HepG2 (cell line): ENCODE measurements at regions not wholly inside any gene's neighbourhood (a gene's known extent, or its start where the extent isn't known, plus 50 kb on each side); places are given as distances from the start of the nearest gene placed in this dataset.

Experiments used
- ATAC-seq: fragments of 200-7000 bp; cut with Tn5 transposase; 3 replicates; pipeline ENCODE4 v1.9.1; 2020; ENCODE audit warnings: mild to moderate bottlenecking, moderate library complexity
- BruUV-seq: library from RNA; stranded (reverse); fragments of 400-500 nt; replicated peaks from 2 replicates; lab custom pipeline; 2021; lab: Mats Ljungman, UMichigan
- CTCF ChIA-PET: fragments of 300-600 bp; formaldehyde crosslinking; extraction: SDS; loops from one replicate; lab custom pipeline; 2021; ENCODE audit warnings: low total read pairs, inconsistent platforms, low intra/inter-chr PET ratio; lab: Yijun Ruan, JAX
- POLR2A ChIA-PET: fragments of 350-600 bp; sonication (Branson Sonifier 250); formaldehyde crosslinking; loops from one replicate; lab custom pipeline; 2020; ENCODE audit warnings: antibody characterized with exemption, inconsistent platforms; lab: Yijun Ruan, JAX
- DNase-seq: peaks from one replicate; pipeline ENCODE4 v3.0.0-alpha.2; 2015; ENCODE audit warnings: low spot score
- FAIRE-seq: peaks from 3 replicates; lab custom pipeline; 2011; peaks lifted over from hg19 to GRCh38; lab: Jason Lieb, UNC
- H2AFZ ChIP-seq: one replicate; pipeline ENCODE4 v1.6.1; 2011; ENCODE audit warnings: low read length, inconsistent platforms
- H3K27ac ChIP-seq: fragments of 300-600 bp; 3 replicates; pipeline ENCODE4 v1.8.0; 2011; ENCODE audit warnings: mixed run types, mild to moderate bottlenecking, mixed read lengths, low read length, inconsistent platforms; ENCODE audit not compliant: insufficient read depth; ENCODE audit errors: extremely low read length
- H3K27me3 ChIP-seq, 2 experiments: fragments of 200-600 bp in 1 of 2; 2 replicates in 1 of 2; 3 replicates in 1 of 2; pipeline versions ENCODE4 v1.6.0 to v1.8.0; 2011; ENCODE audit warnings: low read length in 2 of 2, mild to moderate bottlenecking in 2 of 2, moderate library complexity in 2 of 2, inconsistent platforms in 1 of 2; ENCODE audit not compliant: insufficient read depth in 2 of 2, control insufficient read depth in 1 of 2
- H3K36me3 ChIP-seq, 2 experiments: fragments of 200-600 bp in 1 of 2; replicated peaks in 1 of 2; 2 replicates in 1 of 2; 3 replicates in 1 of 2; pipeline versions ENCODE4 v1.5.1 to v1.8.0; 2011; ENCODE audit warnings: low read length in 2 of 2, inconsistent platforms in 1 of 2; ENCODE audit not compliant: insufficient read depth in 2 of 2, control insufficient read depth in 1 of 2
- H3K4me1 ChIP-seq: 2 replicates; pipeline ENCODE4 v1.5.1; 2012; ENCODE audit warnings: low read length, inconsistent platforms; ENCODE audit not compliant: insufficient read depth
- H3K4me2 ChIP-seq: 2 replicates; pipeline ENCODE4 v1.6.0; 2011; ENCODE audit warnings: low read depth, low read length, inconsistent platforms
- H3K4me3 ChIP-seq, 3 experiments: fragments of 200-600 bp in 1 of 3; sonication (generic), shearing (Covaris generic) in 1 of 3; replicated peaks in 1 of 3; 2 replicates each; pipeline ENCODE4 v1.5.1; 2011 to 2016; ENCODE audit warnings: low read length in 3 of 3, inconsistent platforms in 2 of 3, low read depth in 2 of 3, mild to moderate bottlenecking in 2 of 3, control low read depth in 1 of 3, mixed read lengths in 1 of 3; ENCODE audit not compliant: insufficient read depth in 1 of 3
- H3K79me2 ChIP-seq: one replicate; pipeline ENCODE4 v1.6.1; 2011; ENCODE audit warnings: low read length, inconsistent platforms; ENCODE audit not compliant: insufficient read depth
- H3K9ac ChIP-seq: 2 replicates; pipeline ENCODE4 v1.6.0; 2011; ENCODE audit warnings: mild to moderate bottlenecking, low read depth, low read length, inconsistent platforms; ENCODE audit not compliant: insufficient read depth
- H3K9me3 ChIP-seq: 2 replicates; pipeline ENCODE4 v1.5.1; 2012; ENCODE audit warnings: mild to moderate bottlenecking, low read length
- H4K20me1 ChIP-seq: 2 replicates; pipeline ENCODE4 v1.6.0; 2011; ENCODE audit warnings: inconsistent platforms, mild to moderate bottlenecking, low read length, moderate library complexity; ENCODE audit not compliant: insufficient read depth
- MBNL3 ChIP-seq: fragments of 250-450 bp; sonication (Bioruptor Pico); conservative IDR thresholded peaks from 2 replicates; pipeline ENCODE4 v1.8.0; 2022; ENCODE audit warnings: mild to moderate bottlenecking, inconsistent platforms
- SAFB2 ChIP-seq: sonication (generic); formaldehyde crosslinking; IDR thresholded peaks from 2 replicates; pipeline ENCODE4 v1.5.1; 2020; ENCODE audit warnings: missing genetic modification reagents, low read depth, mild to moderate bottlenecking, borderline replicate concordance
- SRY ChIP-seq: sonication (generic); formaldehyde crosslinking; IDR thresholded peaks from 2 replicates; pipeline ENCODE4 v1.8.0; 2022; ENCODE audit warnings: mild to moderate bottlenecking, missing genetic modification reagents
- TCF12 ChIP-seq, 2 experiments: fragments of 450-650 bp in 1 of 2; sonication (generic) in 1 of 2; formaldehyde crosslinking in 1 of 2; IDR thresholded peaks; 2 replicates each; pipeline versions ENCODE4 v1.6.1 to v1.8.0; 2017 to 2022; ENCODE audit warnings: antibody characterized with exemption in 1 of 2, mild to moderate bottlenecking in 1 of 2, missing genetic modification reagents in 1 of 2, moderate library complexity in 1 of 2
- ZFP37 ChIP-seq: sonication (generic); formaldehyde crosslinking; IDR thresholded peaks from 2 replicates; pipeline ENCODE4 v1.4.0; 2020; ENCODE audit warnings: missing genetic modification reagents, borderline replicate concordance
- ZFY ChIP-seq: sonication (generic); formaldehyde crosslinking; IDR thresholded peaks from 2 replicates; pipeline ENCODE4 v1.4.0; 2020; ENCODE audit warnings: missing genetic modification reagents
- ZNF253 ChIP-seq: sonication (generic); formaldehyde crosslinking; IDR thresholded peaks from 2 replicates; pipeline ENCODE4 v1.8.0; 2022; ENCODE audit warnings: mild to moderate bottlenecking, missing genetic modification reagents, borderline replicate concordance
- ZNF263 ChIP-seq: sonication (generic); formaldehyde crosslinking; IDR thresholded peaks from 2 replicates; pipeline ENCODE4 v1.4.0; 2020; ENCODE audit warnings: missing genetic modification reagents
- ZNF264 ChIP-seq: sonication (generic); formaldehyde crosslinking; IDR thresholded peaks from 2 replicates; pipeline ENCODE4 v1.4.0; 2020; ENCODE audit warnings: missing genetic modification reagents
- WGBS: methylation state at CpG from one replicate; pipeline ENCODE4 v1.1.6; 2017; ENCODE audit warnings: low lambda C conversion rate; 5-methylcytosine and 5-hydroxymethylcytosine counted together
- in situ Hi-C: cut with HindIII; loops from 2 replicates; pipeline ENCODE4 v1.10.0; 2017; ENCODE audit warnings: low pct_unique_long_range_greater_than_20kb; ENCODE audit not compliant: extremely low pct_ligation_motif_present
- intact Hi-C: fragments of 100-400 bp; cut with micrococcal nuclease; formaldehyde crosslinking; loops from one replicate; pipeline ENCODE4 v1.10.0; 2022; ENCODE audit not compliant: unreplicated experiment
- TF ChIP-seq, protein P1 (sequence below): sonication (generic); formaldehyde crosslinking; IDR thresholded peaks from 2 replicates; pipeline ENCODE4 v1.4.0; 2020; ENCODE audit warnings: missing genetic modification reagents, borderline replicate concordance

DNA sequence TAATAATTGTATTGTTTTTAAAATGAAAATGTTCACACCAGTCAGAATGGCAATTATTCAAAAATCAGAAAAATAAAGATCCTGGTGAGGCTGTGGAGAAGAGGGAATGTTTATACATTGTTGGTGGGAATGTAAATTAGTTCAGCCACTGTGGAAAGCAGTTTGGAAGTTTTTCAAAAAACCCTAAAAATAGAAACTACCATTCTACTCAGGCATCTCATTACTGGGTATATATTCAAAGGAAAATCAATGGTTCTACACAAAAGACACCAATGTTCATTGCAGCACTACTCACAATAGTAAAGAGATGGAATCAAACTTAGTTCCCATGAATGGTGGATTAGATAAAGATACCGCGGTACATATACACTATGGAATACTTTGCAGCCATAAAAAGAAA, 461.5 kb upstream of the ADGRB3 start:
- H3K9ac ChIP-seq = no peak overlapping the region
- H3K9me3 ChIP-seq = no peaks in the 10 kb centered on the region
- FAIRE-seq (no peak), ATAC-seq (no peak), DNase-seq (no peak)
- H3K27me3 ChIP-seq = no peaks in the 10 kb centered on the region
- H3K4me3 ChIP-seq = no peak overlapping the region
- CTCF ChIA-PET = no interaction called here
- intact Hi-C loops (no loop called here), in situ Hi-C loops (no loop called here)
- H3K79me2 ChIP-seq = no peaks in the 10 kb centered on the region
- 0% methylated on average over 2 of the region's 2 CpGs for WGBS
- no peaks in the 10 kb centered on the region for H3K4me1 ChIP-seq
- H3K36me3 ChIP-seq = no peaks in the 10 kb centered on the region
- no peak for TF ChIP-seq ZFY (CRISPR knock-in tag)
- TF ChIP-seq ZNF253 (CRISPR knock-in tag) = no peak
- TF ChIP-seq, protein P1, sequence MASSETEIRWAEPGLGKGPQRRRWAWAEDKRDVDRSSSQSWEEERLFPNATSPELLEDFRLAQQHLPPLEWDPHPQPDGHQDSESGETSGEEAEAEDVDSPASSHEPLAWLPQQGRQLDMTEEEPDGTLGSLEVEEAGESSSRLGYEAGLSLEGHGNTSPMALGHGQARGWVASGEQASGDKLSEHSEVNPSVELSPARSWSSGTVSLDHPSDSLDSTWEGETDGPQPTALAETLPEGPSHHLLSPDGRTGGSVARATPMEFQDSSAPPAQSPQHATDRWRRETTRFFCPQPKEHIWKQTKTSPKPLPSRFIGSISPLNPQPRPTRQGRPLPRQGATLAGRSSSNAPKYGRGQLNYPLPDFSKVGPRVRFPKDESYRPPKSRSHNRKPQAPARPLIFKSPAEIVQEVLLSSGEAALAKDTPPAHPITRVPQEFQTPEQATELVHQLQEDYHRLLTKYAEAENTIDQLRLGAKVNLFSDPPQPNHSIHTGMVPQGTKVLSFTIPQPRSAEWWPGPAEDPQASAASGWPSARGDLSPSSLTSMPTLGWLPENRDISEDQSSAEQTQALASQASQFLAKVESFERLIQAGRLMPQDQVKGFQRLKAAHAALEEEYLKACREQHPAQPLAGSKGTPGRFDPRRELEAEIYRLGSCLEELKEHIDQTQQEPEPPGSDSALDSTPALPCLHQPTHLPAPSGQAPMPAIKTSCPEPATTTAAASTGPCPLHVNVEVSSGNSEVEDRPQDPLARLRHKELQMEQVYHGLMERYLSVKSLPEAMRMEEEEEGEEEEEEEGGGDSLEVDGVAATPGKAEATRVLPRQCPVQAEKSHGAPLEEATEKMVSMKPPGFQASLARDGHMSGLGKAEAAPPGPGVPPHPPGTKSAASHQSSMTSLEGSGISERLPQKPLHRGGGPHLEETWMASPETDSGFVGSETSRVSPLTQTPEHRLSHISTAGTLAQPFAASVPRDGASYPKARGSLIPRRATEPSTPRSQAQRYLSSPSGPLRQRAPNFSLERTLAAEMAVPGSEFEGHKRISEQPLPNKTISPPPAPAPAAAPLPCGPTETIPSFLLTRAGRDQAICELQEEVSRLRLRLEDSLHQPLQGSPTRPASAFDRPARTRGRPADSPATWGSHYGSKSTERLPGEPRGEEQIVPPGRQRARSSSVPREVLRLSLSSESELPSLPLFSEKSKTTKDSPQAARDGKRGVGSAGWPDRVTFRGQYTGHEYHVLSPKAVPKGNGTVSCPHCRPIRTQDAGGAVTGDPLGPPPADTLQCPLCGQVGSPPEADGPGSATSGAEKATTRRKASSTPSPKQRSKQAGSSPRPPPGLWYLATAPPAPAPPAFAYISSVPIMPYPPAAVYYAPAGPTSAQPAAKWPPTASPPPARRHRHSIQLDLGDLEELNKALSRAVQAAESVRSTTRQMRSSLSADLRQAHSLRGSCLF = no peak
- no peak for TF ChIP-seq MBNL3 (CRISPR knock-in tag)
- no peak for TF ChIP-seq SAFB2 (CRISPR knock-in tag)
- no peak for TF ChIP-seq ZNF263 (CRISPR knock-in tag)
- TF ChIP-seq ZFP37 (CRISPR knock-in tag) = no peak
- TF ChIP-seq TCF12 (IDR thresholded peaks at IDR 0.05) = no peak
- TF ChIP-seq TCF12 (CRISPR knock-in tag; IDR thresholded peaks at IDR 0.05) = no peak
- no peak for TF ChIP-seq SRY
- TF ChIP-seq ZNF264 = no peak
- BruUV-seq = no TSS peak
- no peak overlapping the region for H2AFZ ChIP-seq
- no peak overlapping the region for H3K27ac ChIP-seq
- POLR2A ChIA-PET = no interaction called here
- no peaks in the 10 kb centered on the region for H4K20me1 ChIP-seq
- H3K4me2 ChIP-seq = no peak overlapping the region
